ENCODE measurements at regions not wholly inside any gene's neighbourhood (a gene's known extent, or its start where the extent isn't known, plus 50 kb on each side); places are given as distances from the start of the nearest gene placed in this dataset.

DNA sequence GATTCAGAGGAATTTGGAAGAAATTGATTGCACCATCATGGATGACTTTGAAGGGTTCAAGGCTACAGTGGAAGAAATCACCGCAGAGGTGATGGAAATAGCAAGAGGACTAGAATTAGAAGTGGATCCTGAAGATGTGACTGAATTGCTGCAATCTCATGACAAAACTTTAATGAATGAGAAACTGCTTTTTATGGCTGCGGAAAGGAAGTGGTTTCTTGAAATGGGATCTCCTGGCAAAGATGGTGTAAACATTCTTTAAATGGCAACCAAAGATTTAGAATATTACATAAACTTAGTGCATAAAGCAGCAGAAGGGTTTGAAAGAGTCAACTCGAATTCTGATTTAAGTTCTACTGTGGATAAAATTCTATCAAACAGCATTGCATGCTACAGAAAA lies 698.6 kb downstream of the PLA2G4A start:
- TF ChIP-seq TCF12 (IDR thresholded peaks at IDR 0.05; ENCODE audit: low read depth) = no peak
- TF ChIP-seq, protein P1, sequence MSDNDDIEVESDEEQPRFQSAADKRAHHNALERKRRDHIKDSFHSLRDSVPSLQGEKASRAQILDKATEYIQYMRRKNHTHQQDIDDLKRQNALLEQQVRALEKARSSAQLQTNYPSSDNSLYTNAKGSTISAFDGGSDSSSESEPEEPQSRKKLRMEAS (IDR thresholded peaks at IDR 0.05) = no peak
- TF ChIP-seq, protein P2, sequence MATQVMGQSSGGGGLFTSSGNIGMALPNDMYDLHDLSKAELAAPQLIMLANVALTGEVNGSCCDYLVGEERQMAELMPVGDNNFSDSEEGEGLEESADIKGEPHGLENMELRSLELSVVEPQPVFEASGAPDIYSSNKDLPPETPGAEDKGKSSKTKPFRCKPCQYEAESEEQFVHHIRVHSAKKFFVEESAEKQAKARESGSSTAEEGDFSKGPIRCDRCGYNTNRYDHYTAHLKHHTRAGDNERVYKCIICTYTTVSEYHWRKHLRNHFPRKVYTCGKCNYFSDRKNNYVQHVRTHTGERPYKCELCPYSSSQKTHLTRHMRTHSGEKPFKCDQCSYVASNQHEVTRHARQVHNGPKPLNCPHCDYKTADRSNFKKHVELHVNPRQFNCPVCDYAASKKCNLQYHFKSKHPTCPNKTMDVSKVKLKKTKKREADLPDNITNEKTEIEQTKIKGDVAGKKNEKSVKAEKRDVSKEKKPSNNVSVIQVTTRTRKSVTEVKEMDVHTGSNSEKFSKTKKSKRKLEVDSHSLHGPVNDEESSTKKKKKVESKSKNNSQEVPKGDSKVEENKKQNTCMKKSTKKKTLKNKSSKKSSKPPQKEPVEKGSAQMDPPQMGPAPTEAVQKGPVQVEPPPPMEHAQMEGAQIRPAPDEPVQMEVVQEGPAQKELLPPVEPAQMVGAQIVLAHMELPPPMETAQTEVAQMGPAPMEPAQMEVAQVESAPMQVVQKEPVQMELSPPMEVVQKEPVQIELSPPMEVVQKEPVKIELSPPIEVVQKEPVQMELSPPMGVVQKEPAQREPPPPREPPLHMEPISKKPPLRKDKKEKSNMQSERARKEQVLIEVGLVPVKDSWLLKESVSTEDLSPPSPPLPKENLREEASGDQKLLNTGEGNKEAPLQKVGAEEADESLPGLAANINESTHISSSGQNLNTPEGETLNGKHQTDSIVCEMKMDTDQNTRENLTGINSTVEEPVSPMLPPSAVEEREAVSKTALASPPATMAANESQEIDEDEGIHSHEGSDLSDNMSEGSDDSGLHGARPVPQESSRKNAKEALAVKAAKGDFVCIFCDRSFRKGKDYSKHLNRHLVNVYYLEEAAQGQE (IDR thresholded peaks at IDR 0.05; ENCODE audit: low read depth) = no peak
- no peak for TF ChIP-seq RAD21 (IDR thresholded peaks at IDR 0.05; ENCODE audit: low read depth)
